ENCODE measurements at regions not wholly inside any gene's neighbourhood (a gene's known extent, or its start where the extent isn't known, plus 50 kb on each side); places are given as distances from the start of the nearest gene placed in this dataset.

- H3K9ac ChIP-seq (ENCODE audit: insufficient read depth in 1 of 2, low read length in 2 of 2), result no peak overlapping the region
- DNase-seq, result no peak
Observed at GRCh38 chr6:8240301-8240700, 138.0 kb upstream of the EEF1E1 start.

GRCh38 chr6:8238773-8239683, 136.7 kb upstream of the EEF1E1 start:
- no peak for ATAC-seq (ENCODE audit: insufficient read depth, low FRiP score)
- no peak for TF ChIP-seq CTCF (IDR thresholded peaks at IDR 0.05; ENCODE audit: control extremely low read depth, extremely low read depth)
- Histone ChIP-seq H3K4me3 (no peak overlapping the region), H3K27ac (ENCODE audit: low read depth in 1 of 2, low read length in 1 of 2) (no peak overlapping the region), H3K9me3 (ENCODE audit: control insufficient read depth in 4 of 4, insufficient read depth in 3 of 4, low read length in 3 of 4) (no peaks in the 10 kb centered on the region), H3K27me3 (ENCODE audit: control insufficient read depth in 3 of 3, insufficient read depth in 3 of 3, low read length in 2 of 3) (no peaks in the 10 kb centered on the region), H3K9ac (ENCODE audit: insufficient read depth in 1 of 2, low read length in 2 of 2) (no peak overlapping the region), H3K4me1 (ENCODE audit: control insufficient read depth in 5 of 5, insufficient read depth in 5 of 5, low read length in 5 of 5) (no peaks in the 10 kb centered on the region), H3K36me3 (ENCODE audit: control insufficient read depth in 4 of 4, insufficient read depth in 4 of 4, low read length in 4 of 4) (no peaks in the 10 kb centered on the region)
- no peak for DNase-seq
- 55 to 61% methylated on average over 10 of the region's 10 CpGs for WGBS, 2 donors

More at GRCh38 chr6:8240301-8240700, 138.0 kb upstream of the EEF1E1 start:
- Histone ChIP-seq H3K4me1 (ENCODE audit: control insufficient read depth in 5 of 5, insufficient read depth in 5 of 5, low read length in 5 of 5) (no peaks in the 10 kb centered on the region), H3K27ac (ENCODE audit: low read depth in 1 of 2, low read length in 1 of 2) (no peak overlapping the region), H3K9me3 (ENCODE audit: control insufficient read depth in 4 of 4, insufficient read depth in 3 of 4, low read length in 3 of 4) (no peaks in the 10 kb centered on the region), H3K4me3 (no peak overlapping the region), H3K27me3 (ENCODE audit: control insufficient read depth in 3 of 3, insufficient read depth in 3 of 3, low read length in 2 of 3) (no peaks in the 10 kb centered on the region), H3K36me3 (ENCODE audit: control insufficient read depth in 4 of 4, insufficient read depth in 4 of 4, low read length in 4 of 4) (no peaks in the 10 kb centered on the region)
- ATAC-seq (ENCODE audit: insufficient read depth, low FRiP score), result no peak
- WGBS, 2 donors, result 88 to 93% methylated on average over 7 of the region's 7 CpGs
- no peak for TF ChIP-seq CTCF (IDR thresholded peaks at IDR 0.05; ENCODE audit: control extremely low read depth, extremely low read depth)

- H3K27me3 ChIP-seq (ENCODE audit: control insufficient read depth in 3 of 3, insufficient read depth in 3 of 3, low read length in 2 of 3), result no peaks in the 10 kb centered on the region
- H3K36me3 ChIP-seq (ENCODE audit: control insufficient read depth in 4 of 4, insufficient read depth in 4 of 4, low read length in 4 of 4), result no peaks in the 10 kb centered on the region
- no peaks in the 10 kb centered on the region for H3K9me3 ChIP-seq (ENCODE audit: control insufficient read depth in 4 of 4, insufficient read depth in 3 of 4, low read length in 3 of 4)
- no peak for TF ChIP-seq CTCF (IDR thresholded peaks at IDR 0.05; ENCODE audit: control extremely low read depth, extremely low read depth)
- H3K9ac ChIP-seq (ENCODE audit: insufficient read depth in 1 of 2, low read length in 2 of 2), result no peak overlapping the region
- no peaks in the 10 kb centered on the region for H3K4me1 ChIP-seq (ENCODE audit: control insufficient read depth in 5 of 5, insufficient read depth in 5 of 5, low read length in 5 of 5)
- 65 to 75% methylated on average over 3 of the region's 3 CpGs for WGBS, 2 donors
- no peak for DNase-seq
- H3K27ac ChIP-seq (ENCODE audit: low read depth in 1 of 2, low read length in 1 of 2), result no peak overlapping the region
- H3K4me3 ChIP-seq, result no peak overlapping the region
- no peak for ATAC-seq (ENCODE audit: insufficient read depth, low FRiP score)
Observed at GRCh38 chr6:8237668-8238067, 135.3 kb upstream of the EEF1E1 start.

All from lung (tissue), 11 donors.